ENCODE measurements at regions not wholly inside any gene's neighbourhood (a gene's known extent, or its start where the extent isn't known, plus 50 kb on each side); places are given as distances from the start of the nearest gene placed in this dataset.

- TF ChIP-seq NFE2L2 (conservative IDR thresholded peaks at IDR 0.05; ENCODE audit: low read length) (no peak), CTCF (IDR thresholded peaks at IDR 0.05) (no peak), JUN (IDR thresholded peaks at IDR 0.05) (no peak), KDM1A (IDR thresholded peaks at IDR 0.05; ENCODE audit: low read depth) (no peak), POLR2A (IDR thresholded peaks at IDR 0.05; ENCODE audit: low read length) (no peak), EP300 (IDR thresholded peaks at IDR 0.05) (no peak), RCOR1 (IDR thresholded peaks at IDR 0.05; ENCODE audit: low read depth, low read length) (no peak), REST (IDR thresholded peaks at IDR 0.05) (no peak), MAFK (IDR thresholded peaks at IDR 0.05; ENCODE audit: partially characterized antibody) (no peak)
Observed at GRCh38 chr3:88398581-88398980, 248.8 kb downstream of the C3orf38 start.
